ENCODE measurements at regions not wholly inside any gene's neighbourhood (a gene's known extent, or its start where the extent isn't known, plus 50 kb on each side); places are given as distances from the start of the nearest gene placed in this dataset.

DNA sequence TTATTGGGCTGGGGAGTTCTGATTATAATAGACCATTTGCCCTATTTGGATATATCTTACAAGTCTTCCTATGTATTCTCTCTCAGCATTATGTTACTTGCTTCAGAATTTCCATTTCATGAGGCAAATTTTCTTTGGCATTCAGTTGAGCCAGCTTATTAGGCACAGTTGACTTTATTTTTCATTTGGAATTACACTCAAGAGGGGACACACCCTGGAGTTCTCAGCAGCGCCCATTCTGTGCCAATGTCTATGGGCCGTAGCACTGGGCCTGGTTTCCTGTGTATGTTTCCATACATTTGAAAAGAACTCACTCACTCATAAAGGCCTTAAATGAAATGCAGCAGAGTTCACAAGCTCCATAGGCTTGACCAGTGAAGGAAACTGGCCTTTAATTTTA lies 138.5 kb downstream of the KLF12 start:
- Histone ChIP-seq H4K20me1 (ENCODE audit: insufficient read depth, poor library complexity, severe bottlenecking) (no peaks in the 10 kb centered on the region), H3K4me1 (ENCODE audit: insufficient read depth) (no peaks in the 10 kb centered on the region), H3K36me3 (replicated peaks; ENCODE audit: insufficient read depth, low read depth) (no peaks in the 10 kb centered on the region), H3K4me3 (no peak overlapping the region), H2AFZ (no peak overlapping the region), H3K4me2 (no peak overlapping the region), H3K27ac (no peak overlapping the region), H3K9me3 (ENCODE audit: low read depth) (no peaks in the 10 kb centered on the region), H3K27me3 (no peaks in the 10 kb centered on the region), H3K79me2 (peaks cover 20% of the 10 kb centered on the region), H3K9me2 (replicated peaks; ENCODE audit: insufficient read depth) (no peaks in the 10 kb centered on the region)
- no peak for DNase-seq (ENCODE audit: low spot score)
- TF ChIP-seq, protein P1, sequence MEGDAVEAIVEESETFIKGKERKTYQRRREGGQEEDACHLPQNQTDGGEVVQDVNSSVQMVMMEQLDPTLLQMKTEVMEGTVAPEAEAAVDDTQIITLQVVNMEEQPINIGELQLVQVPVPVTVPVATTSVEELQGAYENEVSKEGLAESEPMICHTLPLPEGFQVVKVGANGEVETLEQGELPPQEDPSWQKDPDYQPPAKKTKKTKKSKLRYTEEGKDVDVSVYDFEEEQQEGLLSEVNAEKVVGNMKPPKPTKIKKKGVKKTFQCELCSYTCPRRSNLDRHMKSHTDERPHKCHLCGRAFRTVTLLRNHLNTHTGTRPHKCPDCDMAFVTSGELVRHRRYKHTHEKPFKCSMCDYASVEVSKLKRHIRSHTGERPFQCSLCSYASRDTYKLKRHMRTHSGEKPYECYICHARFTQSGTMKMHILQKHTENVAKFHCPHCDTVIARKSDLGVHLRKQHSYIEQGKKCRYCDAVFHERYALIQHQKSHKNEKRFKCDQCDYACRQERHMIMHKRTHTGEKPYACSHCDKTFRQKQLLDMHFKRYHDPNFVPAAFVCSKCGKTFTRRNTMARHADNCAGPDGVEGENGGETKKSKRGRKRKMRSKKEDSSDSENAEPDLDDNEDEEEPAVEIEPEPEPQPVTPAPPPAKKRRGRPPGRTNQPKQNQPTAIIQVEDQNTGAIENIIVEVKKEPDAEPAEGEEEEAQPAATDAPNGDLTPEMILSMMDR (IDR thresholded peaks at IDR 0.05; ENCODE audit: poor library complexity): no peak
- TF ChIP-seq EZH2phosphoT487 (IDR thresholded peaks at IDR 0.05; ENCODE audit: low read depth, severe bottlenecking, unreplicated experiment): no peak
- TF ChIP-seq EZH2 (IDR thresholded peaks at IDR 0.05; ENCODE audit: borderline replicate concordance): no peak
- whole genome bisulfite sequencing (ENCODE audit: low lambda C conversion rate, missing lambda C conversion rate): 96% methylated on average over 2 of the region's 2 CpGs

DNA sequence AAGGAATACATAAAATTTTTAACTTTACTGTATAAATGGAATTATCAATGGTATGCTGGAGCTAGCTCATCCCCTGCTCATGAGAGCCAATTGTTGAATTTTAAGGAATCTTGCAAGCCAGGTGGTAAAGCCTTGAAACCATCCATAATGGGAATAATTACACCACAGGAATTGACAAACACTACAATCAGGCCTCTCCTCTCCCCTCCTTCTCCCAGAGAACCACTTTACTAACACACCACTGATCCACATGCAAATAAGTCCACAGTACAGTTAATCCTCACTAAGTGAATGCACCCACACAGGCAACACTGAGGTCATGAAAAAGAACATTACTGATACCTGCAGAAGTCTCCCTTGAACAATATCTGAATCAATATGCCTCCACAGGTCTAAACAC lies 140.5 kb downstream of the KLF12 start:
- Histone ChIP-seq H2AFZ (no peak overlapping the region), H3K4me2 (no peak overlapping the region), H3K27ac (no peak overlapping the region), H3K9me2 (replicated peaks; ENCODE audit: insufficient read depth) (no peaks in the 10 kb centered on the region), H3K27me3 (no peaks in the 10 kb centered on the region), H3K4me1 (ENCODE audit: insufficient read depth) (peaks cover 12% of the 10 kb centered on the region), H3K79me2 (peaks cover 20% of the 10 kb centered on the region), H3K4me3 (no peak overlapping the region), H3K36me3 (replicated peaks; ENCODE audit: insufficient read depth, low read depth) (no peaks in the 10 kb centered on the region), H3K9me3 (ENCODE audit: low read depth) (no peaks in the 10 kb centered on the region), H4K20me1 (ENCODE audit: insufficient read depth, poor library complexity, severe bottlenecking) (no peaks in the 10 kb centered on the region)
- TF ChIP-seq EZH2 (IDR thresholded peaks at IDR 0.05; ENCODE audit: borderline replicate concordance): no peak
- TF ChIP-seq EZH2phosphoT487 (IDR thresholded peaks at IDR 0.05; ENCODE audit: low read depth, severe bottlenecking, unreplicated experiment): no peak
- TF ChIP-seq, protein P1 (IDR thresholded peaks at IDR 0.05; ENCODE audit: poor library complexity): no peak
- no peak for DNase-seq (ENCODE audit: low spot score)

DNA sequence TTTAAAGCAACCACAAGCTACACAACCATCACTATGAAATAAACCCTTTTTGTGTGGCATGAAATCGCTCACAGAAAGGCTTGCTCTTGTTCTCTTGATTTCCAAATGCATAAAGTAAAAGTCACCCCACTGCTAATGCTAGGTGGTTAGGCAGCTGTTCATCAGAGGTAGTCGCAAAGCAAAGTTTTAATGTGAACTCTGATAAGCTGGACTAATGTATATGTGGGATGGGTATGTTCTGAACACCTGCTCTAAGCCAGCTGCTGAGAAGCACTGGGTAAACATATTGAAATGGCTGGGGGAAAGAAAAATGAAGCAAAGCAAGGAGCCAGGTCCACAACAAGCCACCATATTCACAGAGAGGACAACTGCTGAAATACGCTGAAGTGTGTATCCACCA lies 142.3 kb downstream of the KLF12 start:
- no peak overlapping the region for H3K4me3 ChIP-seq
- 83% methylated on average over 3 of the region's 3 CpGs for WGBS (ENCODE audit: low lambda C conversion rate, missing lambda C conversion rate)
- no peak overlapping the region for H2AFZ ChIP-seq

More for the DNA sequence above, 142.3 kb downstream of the KLF12 start:
- no peaks in the 10 kb centered on the region for H4K20me1 ChIP-seq (ENCODE audit: insufficient read depth, poor library complexity, severe bottlenecking)
- no peak for DNase-seq (ENCODE audit: low spot score)
- no peaks in the 10 kb centered on the region for H3K9me2 ChIP-seq (replicated peaks; ENCODE audit: insufficient read depth)
- peaks cover 17% of the 10 kb centered on the region for H3K4me1 ChIP-seq (ENCODE audit: insufficient read depth)
- no peaks in the 10 kb centered on the region for H3K36me3 ChIP-seq (replicated peaks; ENCODE audit: insufficient read depth, low read depth)
- H3K27ac ChIP-seq: no peak overlapping the region
- peaks cover 13% of the 10 kb centered on the region for H3K79me2 ChIP-seq
- no peaks in the 10 kb centered on the region for H3K27me3 ChIP-seq
- TF ChIP-seq EZH2 (IDR thresholded peaks at IDR 0.05; ENCODE audit: borderline replicate concordance): no peak
- TF ChIP-seq, protein P1 (IDR thresholded peaks at IDR 0.05; ENCODE audit: poor library complexity): no peak
- no peak for TF ChIP-seq EZH2phosphoT487 (IDR thresholded peaks at IDR 0.05; ENCODE audit: low read depth, severe bottlenecking, unreplicated experiment)
- no peaks in the 10 kb centered on the region for H3K9me3 ChIP-seq (ENCODE audit: low read depth)
- H3K4me2 ChIP-seq: no peak overlapping the region

All from hepatocyte (in vitro differentiated cells).